Right atrium auricular region (tissue), 2 donors: ENCODE measurements at regions not wholly inside any gene's neighbourhood (a gene's known extent, or its start where the extent isn't known, plus 50 kb on each side); places are given as distances from the start of the nearest gene placed in this dataset.

Source experiments
- DNase-seq: peaks from one replicate; pipeline ENCODE4 v3.0.0-alpha.2; 2019; ENCODE audit warnings: low spot score
- H3K27ac ChIP-seq, 2 donors: fragments of 200-600 bp; sonication (generic); 1 replicate in 1 of 2; 2 replicates in 1 of 2; pipeline ENCODE4 v1.5.1; 2016 to 2019
- H3K27me3 ChIP-seq, 2 donors: fragments of 200-600 bp; sonication (generic); one replicate each; pipeline versions ENCODE4 v1.5.1 to v1.6.0; 2017 to 2019
- H3K36me3 ChIP-seq: fragments of 200-600 bp; sonication (generic); one replicate; pipeline ENCODE4 v1.5.1; 2016
- H3K4me1 ChIP-seq, 2 donors: fragments of 200-600 bp; sonication (generic); one replicate each; pipeline versions ENCODE4 v1.5.1 to v1.6.0; 2017 to 2019
- H3K4me3 ChIP-seq, 2 donors: fragments of 200-600 bp; sonication (generic); 1 replicate in 1 of 2; 2 replicates in 1 of 2; pipeline ENCODE4 v1.5.1; 2017 to 2019; ENCODE audit warnings: mild to moderate bottlenecking in 1 of 2, moderate library complexity in 1 of 2
- H3K9me3 ChIP-seq, 2 donors: fragments of 200-600 bp; sonication (generic); one replicate each; pipeline ENCODE4 v1.5.1; 2019
- TF ChIP-seq, protein P1 (sequence below), 2 donors: fragments of 200-600 bp; sonication (generic); IDR thresholded peaks; one replicate each; pipeline ENCODE4 v1.5.1; 2019; ENCODE audit warnings: antibody characterized with exemption in 2 of 2

- H3K27me3 ChIP-seq, result no peaks in the 10 kb centered on the region
- DNase-seq, result no peak
- no peaks in the 10 kb centered on the region for H3K9me3 ChIP-seq
- no peak overlapping the region for H3K4me3 ChIP-seq
- TF ChIP-seq, protein P1, sequence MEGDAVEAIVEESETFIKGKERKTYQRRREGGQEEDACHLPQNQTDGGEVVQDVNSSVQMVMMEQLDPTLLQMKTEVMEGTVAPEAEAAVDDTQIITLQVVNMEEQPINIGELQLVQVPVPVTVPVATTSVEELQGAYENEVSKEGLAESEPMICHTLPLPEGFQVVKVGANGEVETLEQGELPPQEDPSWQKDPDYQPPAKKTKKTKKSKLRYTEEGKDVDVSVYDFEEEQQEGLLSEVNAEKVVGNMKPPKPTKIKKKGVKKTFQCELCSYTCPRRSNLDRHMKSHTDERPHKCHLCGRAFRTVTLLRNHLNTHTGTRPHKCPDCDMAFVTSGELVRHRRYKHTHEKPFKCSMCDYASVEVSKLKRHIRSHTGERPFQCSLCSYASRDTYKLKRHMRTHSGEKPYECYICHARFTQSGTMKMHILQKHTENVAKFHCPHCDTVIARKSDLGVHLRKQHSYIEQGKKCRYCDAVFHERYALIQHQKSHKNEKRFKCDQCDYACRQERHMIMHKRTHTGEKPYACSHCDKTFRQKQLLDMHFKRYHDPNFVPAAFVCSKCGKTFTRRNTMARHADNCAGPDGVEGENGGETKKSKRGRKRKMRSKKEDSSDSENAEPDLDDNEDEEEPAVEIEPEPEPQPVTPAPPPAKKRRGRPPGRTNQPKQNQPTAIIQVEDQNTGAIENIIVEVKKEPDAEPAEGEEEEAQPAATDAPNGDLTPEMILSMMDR (IDR thresholded peaks at IDR 0.05), result no peak
- H3K36me3 ChIP-seq, result no peaks in the 10 kb centered on the region
- H3K4me1 ChIP-seq, result no peaks in the 10 kb centered on the region
- H3K27ac ChIP-seq, result no peak overlapping the region
Measured at GRCh38 chr16:79971237-79971572, 370.7 kb upstream of the MAF start.

- Histone ChIP-seq H3K27me3 (no peaks in the 10 kb centered on the region), H3K9me3 (no peaks in the 10 kb centered on the region), H3K4me1 (no peaks in the 10 kb centered on the region), H3K36me3 (no peaks in the 10 kb centered on the region), H3K4me3 (no peak overlapping the region), H3K27ac (peak overlapping the region in 1 of 2 donors; percentile 22)
- peak; percentile 79 for DNase-seq
- TF ChIP-seq, protein P1 (IDR thresholded peaks at IDR 0.05), result no peak
Measured at GRCh38 chr16:79970551-79971236, 370.2 kb upstream of the MAF start.

GRCh38 chr16:79970087-79970486 is 369.6 kb upstream of the MAF start:
- TF ChIP-seq, protein P1 (IDR thresholded peaks at IDR 0.05), result no peak
- Histone ChIP-seq H3K27ac (peak overlapping the region in 1 of 2 donors; percentile 22), H3K36me3 (no peaks in the 10 kb centered on the region), H3K4me3 (no peak overlapping the region), H3K27me3 (no peaks in the 10 kb centered on the region), H3K9me3 (no peaks in the 10 kb centered on the region), H3K4me1 (no peaks in the 10 kb centered on the region)
- no peak for DNase-seq

GRCh38 chr16:79969458-79969857 is 368.9 kb upstream of the MAF start:
- DNase-seq, result no peak
- Histone ChIP-seq H3K4me1 (no peaks in the 10 kb centered on the region), H3K36me3 (no peaks in the 10 kb centered on the region), H3K4me3 (no peak overlapping the region), H3K27me3 (no peaks in the 10 kb centered on the region), H3K27ac (no peak overlapping the region), H3K9me3 (no peaks in the 10 kb centered on the region)
- TF ChIP-seq, protein P1 (IDR thresholded peaks at IDR 0.05), result no peak

GRCh38 chr16:79966226-79966625 is 365.7 kb upstream of the MAF start:
- TF ChIP-seq, protein P1 (IDR thresholded peaks at IDR 0.05), result no peak
- H3K27ac ChIP-seq, result no peak overlapping the region
- no peak for DNase-seq
- H3K4me3 ChIP-seq, result no peak overlapping the region
- no peaks in the 10 kb centered on the region for H3K9me3 ChIP-seq
- no peaks in the 10 kb centered on the region for H3K27me3 ChIP-seq
- H3K36me3 ChIP-seq, result no peaks in the 10 kb centered on the region
- no peaks in the 10 kb centered on the region for H3K4me1 ChIP-seq

DNA sequence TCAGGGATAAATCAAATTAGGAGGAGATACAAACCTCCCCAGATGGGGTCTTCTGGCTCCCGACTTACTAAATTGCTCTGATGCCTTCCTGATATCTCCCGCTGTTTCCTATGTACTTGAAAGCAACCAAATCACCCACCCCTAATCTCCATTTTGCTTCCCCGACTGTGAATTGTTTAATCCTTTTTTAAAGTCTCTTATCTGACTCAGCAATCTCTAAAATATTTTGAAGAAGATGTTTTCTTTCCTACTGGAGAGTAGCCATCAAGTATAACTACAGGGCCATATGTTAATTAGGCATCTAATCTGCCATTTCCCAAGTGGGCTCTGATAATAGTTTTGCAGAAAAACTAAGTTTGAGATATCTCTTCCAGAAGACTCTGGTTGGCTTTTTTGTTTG is 365.2 kb upstream of the MAF start:
- H3K36me3 ChIP-seq, result no peaks in the 10 kb centered on the region
- H3K4me1 ChIP-seq, result no peaks in the 10 kb centered on the region
- no peak overlapping the region for H3K27ac ChIP-seq
- TF ChIP-seq, protein P1 (IDR thresholded peaks at IDR 0.05), result no peak
- DNase-seq, result no peak
- no peaks in the 10 kb centered on the region for H3K27me3 ChIP-seq
- no peaks in the 10 kb centered on the region for H3K9me3 ChIP-seq
- H3K4me3 ChIP-seq, result no peak overlapping the region
